GM04503 (cell line): ENCODE measurements at regions not wholly inside any gene's neighbourhood (a gene's known extent, or its start where the extent isn't known, plus 50 kb on each side); places are given as distances from the start of the nearest gene placed in this dataset.
"Not testable (repeated sequence)": the region's sequence is repeated elsewhere in the genome, so short reads cannot be mapped to it uniquely, and the experiment has no call there.

ENCODE experiments used
- DNase-seq: peaks from one replicate; pipeline ENCODE4 v3.0.0-alpha.2; 2012; ENCODE audit warnings: low read depth

DNA sequence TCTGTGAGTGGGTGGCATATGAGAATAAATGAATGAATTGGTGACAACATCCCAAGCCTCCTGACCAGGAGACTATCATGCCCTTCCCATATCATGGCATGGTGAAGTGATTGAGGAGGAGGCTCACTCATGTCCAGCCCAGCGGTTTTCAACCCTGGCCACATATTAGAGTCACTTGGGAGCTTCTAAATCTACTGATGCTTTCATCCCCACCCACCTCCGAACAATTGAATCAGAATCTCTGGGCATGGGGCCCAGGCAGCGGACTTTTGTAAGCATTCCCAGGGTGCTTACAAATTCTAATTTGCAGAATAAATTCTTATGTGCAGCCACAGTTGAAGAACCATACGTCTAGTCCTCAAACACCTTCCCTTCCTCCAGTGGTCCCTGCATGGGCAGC is 81.7 kb upstream of the SEC11C start:
- peak; percentile 29 for DNase-seq

DNA sequence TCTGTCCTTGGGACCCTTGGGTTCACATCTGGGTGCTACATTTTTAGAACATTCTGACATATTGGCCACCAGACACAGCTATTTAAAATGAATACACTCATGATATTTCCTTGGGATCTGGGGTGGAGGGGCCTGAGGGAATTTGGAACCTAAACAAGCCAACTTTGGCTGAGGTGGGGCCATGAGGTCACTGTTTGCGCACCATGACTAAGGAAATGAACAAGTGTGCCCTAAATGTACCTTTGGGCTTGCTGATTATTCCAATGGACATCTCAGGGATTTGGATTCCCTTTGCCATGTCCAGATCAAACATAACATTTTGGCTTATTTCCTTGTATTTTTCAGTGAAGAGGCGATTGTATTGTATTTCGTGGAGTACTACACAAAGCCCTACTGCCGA is 80.5 kb upstream of the SEC11C start:
- DNase-seq = no peak

DNA sequence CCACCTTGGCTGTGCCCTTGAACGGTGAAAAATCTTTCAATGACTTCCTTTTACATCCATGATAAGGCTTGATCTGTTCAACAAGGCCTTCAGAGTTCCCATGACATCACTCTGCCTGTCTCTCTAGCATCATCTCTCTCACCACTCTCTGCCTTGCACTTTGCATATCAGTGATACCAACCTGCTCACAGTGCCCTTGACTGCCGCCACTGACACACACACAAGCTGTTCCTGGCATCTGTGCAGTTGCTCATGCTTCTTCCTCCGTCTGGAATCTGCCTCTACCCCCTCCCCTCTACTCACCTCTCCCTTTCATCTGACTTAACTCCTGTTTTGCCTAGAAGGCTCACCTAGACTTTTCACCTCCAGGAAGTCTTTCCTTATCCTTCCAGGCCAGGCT is 79.1 kb upstream of the SEC11C start:
- DNase-seq = no peak

DNA sequence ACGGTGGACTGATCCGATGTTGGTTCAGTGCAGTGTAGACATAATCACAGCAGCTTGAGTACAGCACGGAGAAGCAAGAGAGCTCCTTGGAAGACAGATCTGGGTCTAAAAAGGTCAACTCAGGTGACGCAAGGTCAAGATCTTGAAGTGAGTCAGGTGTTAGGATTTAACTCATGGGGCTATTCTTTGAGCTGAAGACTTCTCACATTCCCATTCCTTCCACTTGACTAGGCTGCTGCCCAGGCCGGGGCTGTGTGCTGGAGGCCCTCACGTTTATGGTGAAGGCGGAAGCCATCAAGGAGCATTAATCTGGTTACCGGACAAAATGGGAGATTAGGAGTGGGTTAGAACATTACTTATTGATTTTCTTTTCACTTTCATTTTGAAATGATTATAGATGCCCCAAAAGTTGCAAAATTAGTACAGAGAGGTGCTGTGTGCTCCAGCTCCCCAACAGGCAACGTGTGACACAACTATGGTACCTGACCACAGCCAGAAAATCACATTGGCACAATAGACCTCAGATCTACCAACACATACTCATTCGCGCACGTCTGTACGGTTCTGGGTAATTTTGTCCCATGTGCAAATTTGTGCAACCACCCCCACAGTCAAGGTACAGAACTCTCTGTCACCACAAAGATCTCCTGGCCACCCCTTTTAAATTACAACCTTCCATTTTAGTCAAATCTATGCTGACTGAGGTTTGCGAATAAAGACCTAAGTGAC is 77.6 kb upstream of the SEC11C start:
- DNase-seq = no peak

DNA sequence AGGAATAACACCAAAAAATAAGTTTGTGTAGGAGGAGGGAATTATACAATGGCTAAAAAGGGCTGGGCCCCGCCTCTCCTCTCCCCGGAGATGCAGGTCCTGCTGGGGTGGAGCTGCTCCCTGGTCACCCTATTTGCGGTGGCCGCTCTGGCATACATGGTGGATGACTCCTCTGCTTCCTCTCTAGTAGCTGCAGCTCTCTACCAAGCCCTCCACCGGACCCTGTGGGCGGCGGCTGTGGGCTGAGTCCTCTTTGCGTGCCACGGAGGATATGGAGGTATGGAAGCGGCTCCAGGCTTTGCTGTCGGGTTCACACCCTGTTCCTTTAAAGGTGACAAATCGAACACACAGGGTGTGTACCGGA is 77.1 kb upstream of the SEC11C start:
- no peak for DNase-seq

DNA sequence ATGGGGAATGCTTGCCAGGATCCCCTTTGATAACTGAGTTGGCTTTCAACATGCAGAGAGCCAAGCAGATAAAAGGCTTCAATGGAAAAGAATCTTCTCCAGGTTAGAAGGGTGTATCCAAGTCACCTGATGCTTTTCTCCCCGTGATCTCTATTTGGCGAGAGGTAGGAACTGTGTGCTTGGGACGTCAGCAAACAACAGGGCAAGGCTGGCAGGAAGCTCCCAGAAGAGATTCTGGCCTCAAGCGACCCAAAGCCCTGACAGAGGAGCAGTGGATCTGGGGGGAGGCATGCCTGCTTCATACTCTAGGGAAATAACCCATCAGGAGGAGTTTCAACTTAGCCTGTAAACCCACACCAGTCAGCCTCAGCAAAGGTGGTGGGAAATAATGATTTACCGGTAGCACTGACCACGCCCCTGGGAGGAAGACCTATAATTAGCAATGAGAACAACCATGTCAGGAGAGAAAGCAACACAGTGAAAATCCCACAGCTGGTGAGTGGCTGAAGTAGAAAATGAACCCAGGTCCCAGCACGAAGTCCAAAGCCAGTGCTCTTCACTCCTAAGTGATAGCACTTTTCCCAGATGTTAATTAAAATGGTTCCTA is 76.3 kb upstream of the SEC11C start:
- DNase-seq = no peak

DNA sequence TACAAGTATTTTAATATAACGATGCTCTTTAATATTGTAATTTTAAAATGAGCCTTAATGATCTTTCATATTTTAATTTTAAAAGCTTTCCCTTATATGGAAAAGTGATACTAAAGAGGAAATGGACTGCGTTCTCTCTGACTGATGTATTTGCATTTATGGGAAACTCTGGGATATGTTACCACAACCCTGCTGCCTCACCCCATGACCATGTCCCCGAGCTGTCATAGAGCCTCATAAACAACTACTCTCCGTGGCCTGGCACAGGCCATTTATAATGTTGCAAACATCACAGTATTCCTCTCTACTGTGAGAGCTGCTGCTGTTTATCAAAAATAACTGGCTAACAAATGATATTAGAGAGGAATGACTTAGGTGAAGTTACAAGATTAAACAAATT is 75.8 kb upstream of the SEC11C start:
- DNase-seq = no peak

DNA sequence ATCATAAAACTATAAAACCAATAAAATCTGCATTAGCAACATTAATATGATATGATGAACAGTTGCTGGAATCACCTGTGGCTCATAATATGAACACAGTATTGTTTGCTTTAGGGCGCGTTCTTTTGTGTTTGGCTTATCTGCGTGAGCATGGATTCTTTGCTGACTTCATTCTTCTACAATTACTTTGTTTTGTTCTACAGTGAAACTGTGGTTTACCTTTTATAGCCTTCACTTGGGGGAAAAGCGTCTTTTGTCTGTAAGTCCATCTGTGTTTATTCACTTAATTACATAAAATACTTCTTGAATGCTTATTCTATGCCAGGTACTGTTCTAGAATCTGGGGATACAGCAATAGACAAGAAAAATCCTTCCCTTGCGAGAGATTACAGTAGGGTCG is 74.0 kb upstream of the SEC11C start:
- no peak for DNase-seq

DNA sequence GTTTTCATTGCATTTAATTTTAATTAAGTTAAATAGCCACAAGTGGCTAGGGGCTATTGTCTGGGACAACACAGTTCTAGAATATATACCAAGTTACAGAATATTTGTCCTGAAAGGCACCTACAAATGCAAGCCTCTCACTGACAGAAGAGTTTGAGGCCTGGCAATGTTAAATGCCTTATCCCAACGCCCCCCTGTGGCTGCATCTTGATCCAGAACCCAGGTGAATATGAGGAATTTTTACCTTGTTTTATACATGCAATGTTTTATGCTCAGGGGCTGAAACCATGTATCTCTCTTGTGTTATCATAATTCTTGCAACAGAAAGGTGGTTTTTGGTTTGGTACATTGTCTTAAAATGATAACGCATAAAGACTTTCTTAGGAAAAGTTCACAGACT is 71.8 kb upstream of the SEC11C start:
- no peak for DNase-seq

DNA sequence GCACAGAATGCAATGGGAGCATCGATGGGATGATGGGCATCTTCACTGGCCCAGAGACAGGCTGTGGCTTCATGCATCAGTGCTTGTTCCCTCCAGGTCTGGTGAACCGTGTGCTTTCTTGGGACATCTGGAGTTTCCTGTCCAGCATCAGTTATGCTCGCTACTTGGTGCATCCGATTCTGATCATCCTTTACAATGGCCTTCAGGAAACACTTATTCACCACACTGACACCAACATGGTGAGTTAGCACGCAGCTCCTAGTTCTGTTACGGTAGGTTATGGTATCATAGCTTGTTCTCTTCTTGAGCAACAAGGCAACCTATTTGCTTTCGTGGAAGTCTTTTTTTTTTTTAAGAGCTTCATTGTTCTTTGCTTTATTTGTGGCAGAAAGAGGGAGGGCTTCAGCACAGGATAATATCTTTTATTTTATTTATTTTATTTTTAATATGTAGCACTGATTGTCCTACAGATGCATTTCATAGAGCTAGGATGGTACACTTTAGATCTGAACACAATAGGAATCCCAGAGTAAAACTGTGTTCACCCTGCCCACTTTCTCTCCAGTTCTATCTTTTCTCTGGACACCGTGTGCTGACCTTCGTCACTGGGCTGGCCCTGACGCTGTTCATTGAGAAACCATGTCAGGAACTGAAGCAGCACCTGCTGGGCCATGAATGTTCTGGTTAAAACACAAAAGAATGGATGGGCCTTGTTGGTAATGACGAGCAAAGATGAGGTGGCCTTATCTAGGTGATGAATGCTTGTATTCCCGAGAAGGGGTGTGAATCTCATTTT is 71.2 kb upstream of the SEC11C start:
- DNase-seq = no peak

DNA sequence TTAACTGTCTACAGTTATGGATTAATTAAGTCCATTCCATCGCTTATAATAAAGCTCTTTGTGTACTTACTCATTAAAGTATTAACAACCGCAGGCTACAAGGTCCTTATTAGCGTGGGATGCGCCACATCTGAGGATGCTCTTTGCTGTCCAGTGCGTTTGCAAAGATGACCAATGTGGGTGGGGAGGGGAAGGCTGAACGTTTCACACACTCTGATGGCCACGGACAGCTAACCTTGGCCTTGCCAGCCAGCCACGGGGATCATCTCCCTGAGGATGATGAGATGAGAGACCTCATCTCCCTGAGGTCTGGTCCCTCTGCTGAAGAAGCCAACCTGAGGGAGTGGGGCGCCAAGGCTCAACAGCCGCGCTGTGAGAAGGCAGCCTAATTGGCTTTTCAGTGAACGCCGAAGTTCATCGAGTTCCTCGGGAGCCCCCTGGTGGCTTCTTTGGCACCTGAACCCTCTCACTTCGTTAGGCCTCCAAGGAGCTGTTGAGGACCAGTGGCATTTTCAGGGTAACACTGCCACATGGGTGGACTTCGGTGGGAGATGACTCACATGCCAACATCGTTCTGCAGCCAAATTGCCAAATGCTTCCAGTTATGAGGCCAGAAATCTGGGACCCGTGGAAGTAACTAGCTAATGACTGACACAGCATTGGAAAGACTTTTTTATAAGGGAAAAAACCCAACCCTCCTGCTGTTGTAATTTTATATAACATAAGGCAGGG is 69.3 kb upstream of the SEC11C start:
- DNase-seq = no peak

DNA sequence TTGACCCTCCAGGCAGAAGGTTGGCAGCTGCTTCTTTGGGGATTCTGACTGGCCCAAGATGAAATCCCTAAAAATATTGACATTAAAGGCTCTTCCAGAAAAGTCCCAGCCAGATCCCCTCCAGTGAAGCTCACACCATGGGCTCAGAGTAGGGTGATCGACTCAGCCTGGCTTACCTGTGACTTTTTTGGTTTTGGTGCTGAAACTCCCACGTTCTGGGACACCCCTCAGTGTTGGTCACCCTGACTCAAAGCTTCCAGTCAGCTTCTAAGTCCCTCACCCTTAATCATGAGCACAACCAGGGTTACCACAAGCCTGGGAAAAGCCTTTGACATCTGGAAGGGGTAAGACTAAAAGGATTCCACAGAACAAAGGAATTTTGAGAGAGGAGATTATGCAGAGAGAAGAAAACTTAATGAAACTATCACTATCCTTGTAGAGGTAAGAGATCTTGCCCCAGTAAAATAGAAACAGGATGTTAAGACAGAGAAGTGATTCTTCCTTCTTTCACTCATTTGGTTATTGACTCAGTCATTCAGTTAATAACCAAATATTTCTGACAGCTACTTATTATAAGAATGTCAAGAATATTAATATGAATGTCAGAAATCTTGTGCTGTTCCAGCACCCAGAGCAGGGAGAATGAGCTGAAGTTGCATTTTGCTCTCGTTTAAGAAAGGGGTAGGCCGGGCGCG is 66.8 kb upstream of the SEC11C start:
- DNase-seq = no peak

DNA sequence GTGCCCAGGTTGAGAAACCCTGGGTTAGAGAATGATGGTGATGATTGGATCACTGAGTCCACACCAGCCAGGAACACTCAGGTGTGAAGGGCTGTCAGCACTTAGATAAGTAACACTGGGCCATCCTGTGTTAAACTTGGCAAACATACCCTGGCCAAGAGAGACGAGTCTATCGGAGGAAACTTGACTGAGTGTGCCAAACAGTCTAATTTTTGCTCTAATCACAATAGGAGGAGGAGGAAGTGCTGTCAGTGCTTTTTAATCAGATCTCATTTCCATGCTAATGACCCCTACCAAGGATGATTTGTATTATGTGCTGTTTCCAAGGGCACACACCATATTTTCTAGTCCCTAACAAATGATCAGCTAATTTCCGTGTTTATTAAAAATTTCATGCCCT is 63.8 kb upstream of the SEC11C start:
- no peak for DNase-seq

DNA sequence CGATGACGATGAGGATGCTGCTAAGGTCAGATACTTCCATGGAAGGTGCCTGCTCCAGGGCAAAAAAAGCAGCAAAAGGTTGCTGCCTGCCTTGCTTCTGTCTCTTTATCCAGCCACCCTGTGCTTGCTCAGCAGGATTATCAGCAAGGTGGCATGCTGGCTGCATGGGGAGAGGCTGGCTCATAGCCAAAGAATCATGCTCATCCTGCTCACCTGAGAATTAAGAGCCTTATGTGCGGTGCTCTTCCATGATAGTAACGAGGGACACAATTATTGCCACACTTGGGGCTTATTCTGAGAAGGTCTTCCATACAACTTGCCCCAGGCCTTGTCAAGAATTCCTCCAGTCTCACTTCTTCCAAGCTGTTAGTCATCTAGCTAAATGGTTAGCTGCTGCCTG is 60.4 kb upstream of the SEC11C start:
- DNase-seq = no peak

DNA sequence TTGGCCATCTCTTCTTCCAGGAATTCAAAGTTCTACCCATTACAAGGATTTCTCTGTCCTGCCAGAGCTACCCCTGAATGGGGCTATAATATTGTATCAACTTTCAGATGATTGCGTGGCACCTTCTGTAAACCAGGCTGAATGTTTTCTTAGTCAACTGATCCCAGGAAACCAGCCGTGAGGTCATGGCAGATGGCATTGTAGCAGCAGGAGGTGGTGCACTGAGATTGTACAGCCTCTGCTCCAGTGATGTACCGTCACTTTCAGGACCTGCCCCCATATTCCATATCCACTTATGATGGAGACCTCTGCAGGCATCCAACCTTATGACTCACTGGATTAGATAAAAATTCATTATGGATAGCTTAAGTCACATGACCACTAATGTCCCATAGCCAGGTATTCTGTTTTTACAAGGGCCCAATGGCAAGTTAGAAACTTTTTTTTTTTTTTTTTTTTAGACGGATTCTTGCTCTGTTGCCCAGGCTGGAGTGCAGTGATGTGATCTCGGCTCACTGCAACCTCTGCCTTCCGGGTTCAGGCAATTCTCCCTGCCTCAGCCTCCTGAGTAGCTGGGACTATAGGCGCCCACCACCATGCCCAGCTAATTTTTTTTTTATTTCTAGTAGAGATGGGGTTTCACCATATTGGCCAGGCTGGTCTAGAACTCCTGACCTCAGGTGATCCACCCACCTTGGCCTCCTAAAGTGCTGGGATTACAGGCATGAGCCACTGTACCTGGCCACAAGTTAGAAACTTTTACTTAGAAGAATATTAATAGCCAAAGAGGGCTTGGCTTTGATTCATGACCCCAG is 59.8 kb upstream of the SEC11C start:
- not testable (repeated sequence) for DNase-seq

DNA sequence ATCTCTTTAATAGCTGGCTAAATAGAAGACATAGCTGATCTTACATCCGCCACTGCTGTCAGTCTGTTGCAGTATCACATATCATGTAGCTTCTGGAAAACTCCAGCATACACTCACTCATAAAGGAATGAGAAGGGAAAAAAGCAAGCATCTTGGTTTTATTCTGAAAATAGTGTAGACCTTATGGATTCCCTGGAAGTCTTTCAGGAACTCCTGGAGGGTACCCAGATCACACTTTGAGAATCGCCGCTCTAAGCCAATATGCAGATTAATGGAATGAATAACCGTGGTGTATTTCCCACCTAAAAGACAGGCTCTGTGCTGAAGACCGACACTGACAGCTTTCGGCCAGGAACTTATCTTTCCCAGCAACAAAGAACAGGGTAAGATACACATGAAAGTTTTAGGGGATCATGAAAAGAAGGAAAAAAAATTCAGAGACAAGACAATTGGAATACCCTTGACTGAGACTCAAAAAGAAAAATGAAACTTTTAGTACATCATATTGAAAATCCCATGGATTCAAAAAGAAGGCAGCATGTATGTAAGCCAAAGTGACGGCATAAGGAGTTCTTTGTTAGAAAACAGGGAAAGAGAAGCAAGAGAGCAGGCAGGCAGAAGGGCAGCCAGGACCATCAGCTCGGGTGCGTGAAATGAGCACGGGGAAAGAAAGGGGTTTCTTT is 56.4 kb upstream of the SEC11C start:
- no peak for DNase-seq

DNA sequence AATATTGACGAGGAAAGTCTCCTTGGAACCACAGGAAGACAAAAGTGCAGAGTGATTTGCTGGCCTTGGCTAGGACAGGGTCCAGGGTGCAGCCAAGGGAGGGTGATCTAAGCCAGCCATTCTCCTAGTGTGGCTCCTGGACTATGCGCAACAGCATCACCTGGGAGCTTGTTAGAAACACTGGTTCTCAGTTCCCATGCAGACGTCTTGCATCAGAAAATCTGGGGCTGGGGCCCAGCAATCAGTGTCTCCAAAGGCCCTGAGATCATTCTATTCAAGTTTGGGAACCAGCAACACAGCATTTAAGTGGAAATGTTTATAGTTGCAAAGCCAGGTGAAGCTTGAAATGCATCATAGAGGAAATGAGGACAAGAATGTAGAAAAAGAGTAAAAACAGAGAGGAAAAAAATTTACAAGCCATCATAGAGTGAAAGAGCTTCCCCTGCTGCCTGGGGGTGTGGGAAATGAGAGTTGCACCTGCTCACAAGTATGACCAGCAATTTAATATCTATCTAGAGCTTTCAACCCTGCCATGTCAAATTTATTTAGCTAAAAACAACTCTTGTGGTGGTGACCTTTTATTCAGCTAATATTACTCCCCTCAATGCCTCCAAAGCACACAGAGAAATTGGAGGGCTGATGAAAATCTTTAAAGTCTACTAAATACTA is 54.4 kb upstream of the SEC11C start:
- no peak for DNase-seq

DNA sequence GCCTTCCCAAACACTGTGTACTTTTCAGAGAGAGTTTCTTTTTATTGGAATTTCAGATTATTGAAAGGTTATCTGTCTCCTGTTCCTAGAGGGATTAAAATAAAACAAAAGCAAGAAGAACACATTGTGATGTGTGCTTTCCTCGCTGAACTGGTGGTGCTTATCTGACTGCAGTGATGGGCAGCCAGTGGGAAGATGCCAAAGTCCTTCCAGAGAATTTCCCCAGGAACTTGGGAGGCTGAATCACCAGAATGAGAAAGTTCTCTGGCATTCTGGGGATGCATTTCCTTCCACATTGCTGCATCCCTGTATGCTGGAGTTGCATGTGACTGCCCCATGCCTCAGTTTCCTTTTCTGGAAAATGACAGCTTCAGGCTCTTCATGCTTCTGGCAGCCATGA is 53.9 kb upstream of the SEC11C start:
- no peak for DNase-seq

DNA sequence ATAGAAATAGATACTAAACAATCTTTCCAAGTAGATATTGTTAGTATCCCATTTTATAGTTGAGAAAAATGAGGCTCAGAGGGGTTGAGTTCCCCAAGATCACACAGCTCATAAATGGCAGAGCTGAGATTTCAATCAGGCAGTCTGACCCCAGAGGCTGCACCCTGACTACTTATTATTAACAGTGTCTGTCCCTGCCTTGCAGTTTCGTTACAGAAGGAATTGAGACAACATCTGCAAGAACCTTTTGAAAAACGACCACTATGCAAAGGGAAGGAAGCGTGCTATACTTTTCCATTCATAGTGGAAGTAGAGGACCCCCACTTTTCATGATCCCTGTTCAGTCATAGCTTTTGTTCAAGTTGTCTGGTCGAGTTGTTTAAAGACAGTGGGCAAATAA is 53.2 kb upstream of the SEC11C start:
- no peak for DNase-seq

DNA sequence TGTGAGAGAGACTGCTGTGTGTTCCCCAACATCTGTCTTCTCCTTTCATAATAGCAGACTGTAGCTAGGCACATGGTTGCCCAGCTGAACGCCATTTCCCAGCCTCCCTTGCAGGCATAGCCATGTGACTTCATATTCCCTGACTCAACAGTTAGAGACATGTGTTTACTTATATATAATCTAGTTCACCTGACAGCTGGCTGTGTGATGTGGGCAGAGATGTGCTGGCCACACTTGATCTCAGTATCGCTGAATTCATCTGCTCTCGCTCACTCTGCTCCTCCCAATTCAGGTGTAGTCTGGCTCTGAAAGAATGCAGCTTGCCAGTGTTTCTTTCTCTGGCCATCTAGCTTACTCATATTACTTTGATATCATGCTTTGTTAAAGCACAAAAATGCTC is 52.3 kb upstream of the SEC11C start:
- DNase-seq = no peak
